HepG2 (cell line): ENCODE measurements at regions not wholly inside any gene's neighbourhood (a gene's known extent, or its start where the extent isn't known, plus 50 kb on each side); places are given as distances from the start of the nearest gene placed in this dataset.

Source experiments
- ATAC-seq: fragments of 200-7000 bp; cut with Tn5 transposase; 3 replicates; pipeline ENCODE4 v1.9.1; 2020; ENCODE audit warnings: mild to moderate bottlenecking, moderate library complexity
- BruUV-seq: library from RNA; stranded (reverse); fragments of 400-500 nt; replicated peaks from 2 replicates; lab custom pipeline; 2021; lab: Mats Ljungman, UMichigan
- CTCF ChIA-PET: fragments of 300-600 bp; formaldehyde crosslinking; extraction: SDS; loops from one replicate; lab custom pipeline; 2021; ENCODE audit warnings: low total read pairs, inconsistent platforms, low intra/inter-chr PET ratio; lab: Yijun Ruan, JAX
- POLR2A ChIA-PET: fragments of 350-600 bp; sonication (Branson Sonifier 250); formaldehyde crosslinking; loops from one replicate; lab custom pipeline; 2020; ENCODE audit warnings: antibody characterized with exemption, inconsistent platforms; lab: Yijun Ruan, JAX
- DNase-seq: peaks from one replicate; pipeline ENCODE4 v3.0.0-alpha.2; 2015; ENCODE audit warnings: low spot score
- FAIRE-seq: peaks from 3 replicates; lab custom pipeline; 2011; peaks lifted over from hg19 to GRCh38; lab: Jason Lieb, UNC
- H2AFZ ChIP-seq: one replicate; pipeline ENCODE4 v1.6.1; 2011; ENCODE audit warnings: low read length, inconsistent platforms
- H3K27ac ChIP-seq: fragments of 300-600 bp; 3 replicates; pipeline ENCODE4 v1.8.0; 2011; ENCODE audit warnings: mixed run types, mild to moderate bottlenecking, mixed read lengths, low read length, inconsistent platforms; ENCODE audit not compliant: insufficient read depth; ENCODE audit errors: extremely low read length
- H3K27me3 ChIP-seq, 2 experiments: fragments of 200-600 bp in 1 of 2; 2 replicates in 1 of 2; 3 replicates in 1 of 2; pipeline versions ENCODE4 v1.6.0 to v1.8.0; 2011; ENCODE audit warnings: low read length in 2 of 2, mild to moderate bottlenecking in 2 of 2, moderate library complexity in 2 of 2, inconsistent platforms in 1 of 2; ENCODE audit not compliant: insufficient read depth in 2 of 2, control insufficient read depth in 1 of 2
- H3K36me3 ChIP-seq, 2 experiments: fragments of 200-600 bp in 1 of 2; replicated peaks in 1 of 2; 2 replicates in 1 of 2; 3 replicates in 1 of 2; pipeline versions ENCODE4 v1.5.1 to v1.8.0; 2011; ENCODE audit warnings: low read length in 2 of 2, inconsistent platforms in 1 of 2; ENCODE audit not compliant: insufficient read depth in 2 of 2, control insufficient read depth in 1 of 2
- H3K4me1 ChIP-seq: 2 replicates; pipeline ENCODE4 v1.5.1; 2012; ENCODE audit warnings: low read length, inconsistent platforms; ENCODE audit not compliant: insufficient read depth
- H3K4me2 ChIP-seq: 2 replicates; pipeline ENCODE4 v1.6.0; 2011; ENCODE audit warnings: low read depth, low read length, inconsistent platforms
- H3K4me3 ChIP-seq, 3 experiments: fragments of 200-600 bp in 1 of 3; sonication (generic), shearing (Covaris generic) in 1 of 3; replicated peaks in 1 of 3; 2 replicates each; pipeline ENCODE4 v1.5.1; 2011 to 2016; ENCODE audit warnings: low read length in 3 of 3, inconsistent platforms in 2 of 3, low read depth in 2 of 3, mild to moderate bottlenecking in 2 of 3, control low read depth in 1 of 3, mixed read lengths in 1 of 3; ENCODE audit not compliant: insufficient read depth in 1 of 3
- H3K79me2 ChIP-seq: one replicate; pipeline ENCODE4 v1.6.1; 2011; ENCODE audit warnings: low read length, inconsistent platforms; ENCODE audit not compliant: insufficient read depth
- H3K9ac ChIP-seq: 2 replicates; pipeline ENCODE4 v1.6.0; 2011; ENCODE audit warnings: mild to moderate bottlenecking, low read depth, low read length, inconsistent platforms; ENCODE audit not compliant: insufficient read depth
- H3K9me3 ChIP-seq: 2 replicates; pipeline ENCODE4 v1.5.1; 2012; ENCODE audit warnings: mild to moderate bottlenecking, low read length
- H4K20me1 ChIP-seq: 2 replicates; pipeline ENCODE4 v1.6.0; 2011; ENCODE audit warnings: inconsistent platforms, mild to moderate bottlenecking, low read length, moderate library complexity; ENCODE audit not compliant: insufficient read depth
- ARID4A ChIP-seq: sonication (generic); formaldehyde crosslinking; IDR thresholded peaks from 2 replicates; pipeline ENCODE4 v1.5.0; 2020; ENCODE audit warnings: mild to moderate bottlenecking, missing genetic modification reagents, borderline replicate concordance
- NFAT5 ChIP-seq: sonication (generic); formaldehyde crosslinking; IDR thresholded peaks from 2 replicates; pipeline ENCODE4 v1.4.0; 2020; ENCODE audit warnings: missing genetic modification reagents
- PHF8 ChIP-seq: sonication (generic); formaldehyde crosslinking; IDR thresholded peaks from 2 replicates; pipeline ENCODE4 v1.5.0; 2020; ENCODE audit warnings: missing genetic modification reagents
- SMARCE1 ChIP-seq: fragments of 450-650 bp; IDR thresholded peaks from 2 replicates; pipeline ENCODE4 v1.6.1; 2017; ENCODE audit warnings: borderline replicate concordance
- SRF ChIP-seq: IDR thresholded peaks from 2 replicates; pipeline ENCODE4 v1.6.1; 2011; ENCODE audit warnings: mild to moderate bottlenecking, low read depth, low read length, moderate library complexity
- ZBTB8A ChIP-seq: sonication (generic); formaldehyde crosslinking; IDR thresholded peaks from 2 replicates; pipeline ENCODE4 v1.4.0; 2020; ENCODE audit warnings: mild to moderate bottlenecking, low read depth, missing genetic modification reagents, borderline replicate concordance
- ZNF547 ChIP-seq: sonication (generic); formaldehyde crosslinking; IDR thresholded peaks from 2 replicates; pipeline ENCODE4 v1.5.1; 2020; ENCODE audit warnings: mild to moderate bottlenecking, missing genetic modification reagents
- ZNF619 ChIP-seq: sonication (generic); formaldehyde crosslinking; IDR thresholded peaks from 2 replicates; pipeline ENCODE4 v1.4.0; 2020; ENCODE audit warnings: mild to moderate bottlenecking, missing genetic modification reagents
- in situ Hi-C: cut with HindIII; loops from 2 replicates; pipeline ENCODE4 v1.10.0; 2017; ENCODE audit warnings: low pct_unique_long_range_greater_than_20kb; ENCODE audit not compliant: extremely low pct_ligation_motif_present
- intact Hi-C: fragments of 100-400 bp; cut with micrococcal nuclease; formaldehyde crosslinking; loops from one replicate; pipeline ENCODE4 v1.10.0; 2022; ENCODE audit not compliant: unreplicated experiment
- TF ChIP-seq, protein P1 (sequence below): sonication (generic); formaldehyde crosslinking; IDR thresholded peaks from 2 replicates; pipeline ENCODE4 v1.4.0; 2020; ENCODE audit warnings: missing genetic modification reagents
- TF ChIP-seq, protein P2 (sequence below): sonication (generic); formaldehyde crosslinking; IDR thresholded peaks from 2 replicates; pipeline ENCODE4 v1.4.0; 2020; ENCODE audit warnings: missing genetic modification reagents
- TF ChIP-seq, protein P3 (sequence below): sonication (generic); formaldehyde crosslinking; IDR thresholded peaks from 2 replicates; pipeline ENCODE4 v1.4.0; 2020; ENCODE audit warnings: low read depth, mild to moderate bottlenecking, missing genetic modification reagents
- TF ChIP-seq, protein P4 (sequence below): sonication (generic); formaldehyde crosslinking; IDR thresholded peaks from 2 replicates; pipeline ENCODE4 v1.5.0; 2020; ENCODE audit warnings: mild to moderate bottlenecking, low read depth, missing genetic modification reagents, borderline replicate concordance

GRCh38 chr7:145134377-145134776 lies 298.5 kb upstream of the TPK1 start:
- Histone ChIP-seq H3K4me2 (no peak overlapping the region), H3K36me3 (no peaks in the 10 kb centered on the region), H4K20me1 (no peaks in the 10 kb centered on the region), H3K79me2 (no peaks in the 10 kb centered on the region), H3K9me3 (peaks cover 79% of the 10 kb centered on the region), H3K27me3 (no peaks in the 10 kb centered on the region), H3K27ac (no peak overlapping the region), H3K9ac (no peak overlapping the region), H3K4me1 (no peaks in the 10 kb centered on the region), H2AFZ (no peak overlapping the region), H3K4me3 (no peak overlapping the region)
- FAIRE-seq, result no peak
- intact Hi-C loops, result no loop called here
- CTCF ChIA-PET, result no interaction called here
- in situ Hi-C loops, result no loop called here
- POLR2A ChIA-PET, result no interaction called here
- DNase-seq, result no peak
- ATAC-seq, result no peak
- no TSS peak for BruUV-seq
- TF ChIP-seq NFAT5 (CRISPR knock-in tag) (no peak), ZNF619 (CRISPR knock-in tag) (no peak), ARID4A (CRISPR knock-in tag) (no peak), ZBTB8A (CRISPR knock-in tag) (no peak), SMARCE1 (no peak), PHF8 (CRISPR knock-in tag) (no peak), ZNF547 (CRISPR knock-in tag) (no peak), SRF (no peak)
- TF ChIP-seq, protein P1, sequence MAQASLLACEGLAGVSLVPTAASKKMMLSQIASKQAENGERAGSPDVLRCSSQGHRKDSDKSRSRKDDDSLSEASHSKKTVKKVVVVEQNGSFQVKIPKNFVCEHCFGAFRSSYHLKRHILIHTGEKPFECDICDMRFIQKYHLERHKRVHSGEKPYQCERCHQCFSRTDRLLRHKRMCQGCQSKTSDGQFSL, result no peak
- TF ChIP-seq, protein P2, sequence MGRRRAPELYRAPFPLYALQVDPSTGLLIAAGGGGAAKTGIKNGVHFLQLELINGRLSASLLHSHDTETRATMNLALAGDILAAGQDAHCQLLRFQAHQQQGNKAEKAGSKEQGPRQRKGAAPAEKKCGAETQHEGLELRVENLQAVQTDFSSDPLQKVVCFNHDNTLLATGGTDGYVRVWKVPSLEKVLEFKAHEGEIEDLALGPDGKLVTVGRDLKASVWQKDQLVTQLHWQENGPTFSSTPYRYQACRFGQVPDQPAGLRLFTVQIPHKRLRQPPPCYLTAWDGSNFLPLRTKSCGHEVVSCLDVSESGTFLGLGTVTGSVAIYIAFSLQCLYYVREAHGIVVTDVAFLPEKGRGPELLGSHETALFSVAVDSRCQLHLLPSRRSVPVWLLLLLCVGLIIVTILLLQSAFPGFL (CRISPR knock-in tag), result no peak
- TF ChIP-seq, protein P3, sequence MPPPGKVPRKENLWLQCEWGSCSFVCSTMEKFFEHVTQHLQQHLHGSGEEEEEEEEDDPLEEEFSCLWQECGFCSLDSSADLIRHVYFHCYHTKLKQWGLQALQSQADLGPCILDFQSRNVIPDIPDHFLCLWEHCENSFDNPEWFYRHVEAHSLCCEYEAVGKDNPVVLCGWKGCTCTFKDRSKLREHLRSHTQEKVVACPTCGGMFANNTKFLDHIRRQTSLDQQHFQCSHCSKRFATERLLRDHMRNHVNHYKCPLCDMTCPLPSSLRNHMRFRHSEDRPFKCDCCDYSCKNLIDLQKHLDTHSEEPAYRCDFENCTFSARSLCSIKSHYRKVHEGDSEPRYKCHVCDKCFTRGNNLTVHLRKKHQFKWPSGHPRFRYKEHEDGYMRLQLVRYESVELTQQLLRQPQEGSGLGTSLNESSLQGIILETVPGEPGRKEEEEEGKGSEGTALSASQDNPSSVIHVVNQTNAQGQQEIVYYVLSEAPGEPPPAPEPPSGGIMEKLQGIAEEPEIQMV (CRISPR knock-in tag), result no peak
- TF ChIP-seq, protein P4, sequence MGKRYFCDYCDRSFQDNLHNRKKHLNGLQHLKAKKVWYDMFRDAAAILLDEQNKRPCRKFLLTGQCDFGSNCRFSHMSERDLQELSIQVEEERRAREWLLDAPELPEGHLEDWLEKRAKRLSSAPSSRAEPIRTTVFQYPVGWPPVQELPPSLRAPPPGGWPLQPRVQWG (CRISPR knock-in tag), result no peak
